Neural progenitor cell (in vitro differentiated cells): ENCODE measurements at regions not wholly inside any gene's neighbourhood (a gene's known extent, or its start where the extent isn't known, plus 50 kb on each side); places are given as distances from the start of the nearest gene placed in this dataset.
"Not testable (repeated sequence)": the region's sequence is repeated elsewhere in the genome, so short reads cannot be mapped to it uniquely, and the experiment has no call there.

ENCODE experiments used
- DNase-seq: peaks from one replicate; pipeline ENCODE4 v3.0.0-alpha.2; 2016; ENCODE audit warnings: low spot score
- H2AFZ ChIP-seq: fragments of 200-600 bp; sonication (generic); replicated peaks from 2 replicates; pipeline ENCODE4 v1.6.1; 2016; ENCODE audit warnings: antibody characterized with exemption
- H3F3A ChIP-seq: fragments of 200-600 bp; sonication (generic); 2 replicates; pipeline ENCODE4 v1.6.1; 2016; ENCODE audit warnings: antibody characterized with exemption, low read depth
- H3K27ac ChIP-seq: fragments of 200-600 bp; sonication (generic); 2 replicates; pipeline ENCODE4 v1.5.1; 2016; ENCODE audit warnings: mild to moderate bottlenecking
- H3K27me3 ChIP-seq: fragments of 200-600 bp; sonication (generic); 2 replicates; pipeline ENCODE4 v1.6.1; 2016; ENCODE audit warnings: mild to moderate bottlenecking, moderate library complexity
- H3K36me3 ChIP-seq: fragments of 200-600 bp; sonication (generic); 2 replicates; pipeline ENCODE4 v1.5.1; 2016
- H3K4me1 ChIP-seq: fragments of 200-600 bp; sonication (generic); 2 replicates; pipeline ENCODE4 v1.6.1; 2016; ENCODE audit warnings: mixed run types
- H3K4me2 ChIP-seq: fragments of 200-600 bp; sonication (generic); 2 replicates; pipeline ENCODE4 v1.6.1; 2016
- H3K4me3 ChIP-seq: fragments of 200-600 bp; sonication (generic); 2 replicates; pipeline ENCODE4 v1.5.1; 2016
- H3K79me2 ChIP-seq: fragments of 200-600 bp; sonication (generic); 2 replicates; pipeline ENCODE4 v1.6.1; 2016; ENCODE audit warnings: low read depth
- H3K9ac ChIP-seq: fragments of 200-600 bp; sonication (generic); 2 replicates; pipeline ENCODE4 v1.6.1; 2016
- H3K9me3 ChIP-seq: fragments of 200-600 bp; sonication (generic); 2 replicates; pipeline ENCODE4 v1.5.1; 2016; ENCODE audit warnings: low read depth
- H4K20me1 ChIP-seq: fragments of 200-600 bp; sonication (generic); 2 replicates; pipeline ENCODE4 v1.6.1; 2016; ENCODE audit warnings: low read depth
- H3K27ac Mint-ChIP-seq: 3 replicates; pipeline ENCODE4 v1.8.0; 2021; ENCODE audit warnings: mixed read lengths
- H3K27me3 Mint-ChIP-seq: 2 replicates; pipeline ENCODE4 v1.8.0; 2022; ENCODE audit warnings: low read depth, mild to moderate bottlenecking, inconsistent platforms, moderate library complexity, mixed read lengths; ENCODE audit not compliant: insufficient read depth
- H3K36me3 Mint-ChIP-seq: 3 replicates; pipeline ENCODE4 v1.8.0; 2021; ENCODE audit warnings: mixed read lengths
- H3K4me1 Mint-ChIP-seq: 3 replicates; pipeline ENCODE4 v1.8.0; 2021; ENCODE audit warnings: mixed read lengths
- H3K4me3 Mint-ChIP-seq: 3 replicates; pipeline ENCODE4 v1.8.0; 2021; ENCODE audit warnings: mild to moderate bottlenecking, moderate library complexity, mixed read lengths
- H3K9me3 Mint-ChIP-seq: 3 replicates; pipeline ENCODE4 v1.8.0; 2020; ENCODE audit warnings: mixed read lengths

GRCh38 chrX:90112365-90112764 is 190.7 kb downstream of the TGIF2LX start:
- H3K9me3 Mint-ChIP-seq, DNase-seq, H3K4me1 ChIP-seq, H3K36me3 Mint-ChIP-seq, H3K4me2 ChIP-seq, H3K27ac Mint-ChIP-seq, H3K4me1 Mint-ChIP-seq, H3K4me3 ChIP-seq, H3K27me3 Mint-ChIP-seq, H2AFZ ChIP-seq, H3K27me3 ChIP-seq, H3K9me3 ChIP-seq, H3K27ac ChIP-seq, H3K79me2 ChIP-seq, H4K20me1 ChIP-seq, H3F3A ChIP-seq, H3K36me3 ChIP-seq, H3K4me3 Mint-ChIP-seq, H3K9ac ChIP-seq: not testable (repeated sequence)

GRCh38 chrX:90134947-90135346 is 213.2 kb downstream of the TGIF2LX start:
- not testable (repeated sequence) for H3K27me3 ChIP-seq, H3K79me2 ChIP-seq, H3K4me2 ChIP-seq, H3K36me3 Mint-ChIP-seq, H3K4me3 ChIP-seq, H3F3A ChIP-seq, H3K4me1 Mint-ChIP-seq, H2AFZ ChIP-seq, H3K9me3 Mint-ChIP-seq, H3K27ac ChIP-seq, H3K9me3 ChIP-seq, H3K27me3 Mint-ChIP-seq, H3K9ac ChIP-seq, H3K27ac Mint-ChIP-seq, H4K20me1 ChIP-seq, H3K36me3 ChIP-seq, H3K4me3 Mint-ChIP-seq, H3K4me1 ChIP-seq, DNase-seq

- not testable (repeated sequence) for H3K27ac ChIP-seq, H3K4me1 Mint-ChIP-seq, H3F3A ChIP-seq, H3K4me3 ChIP-seq, H3K27me3 ChIP-seq, H3K27ac Mint-ChIP-seq, H3K4me2 ChIP-seq, H3K9ac ChIP-seq, H4K20me1 ChIP-seq, H3K36me3 Mint-ChIP-seq, H3K36me3 ChIP-seq, H3K9me3 ChIP-seq, H3K27me3 Mint-ChIP-seq, H3K4me3 Mint-ChIP-seq, H3K9me3 Mint-ChIP-seq, H3K79me2 ChIP-seq
- DNase-seq: peak; percentile 37
- peaks cover 10% of the 10 kb centered on the region for H3K4me1 ChIP-seq
- peak overlapping the region; percentile 81 for H2AFZ ChIP-seq
These were observed 257.3 kb downstream of the TGIF2LX start for GRCh38 chrX:90178976-90179375.

GRCh38 chrX:90189046-90189445 is 267.3 kb downstream of the TGIF2LX start:
- H3K9me3 Mint-ChIP-seq, H4K20me1 ChIP-seq, H3K9me3 ChIP-seq, H2AFZ ChIP-seq, DNase-seq, H3K4me1 Mint-ChIP-seq, H3K4me3 Mint-ChIP-seq, H3K79me2 ChIP-seq, H3K27ac ChIP-seq, H3K27ac Mint-ChIP-seq, H3K27me3 Mint-ChIP-seq, H3K36me3 ChIP-seq, H3K27me3 ChIP-seq, H3F3A ChIP-seq, H3K4me3 ChIP-seq, H3K36me3 Mint-ChIP-seq, H3K9ac ChIP-seq: not testable (repeated sequence)
- peaks cover 11% of the 10 kb centered on the region for H3K4me1 ChIP-seq
- H3K4me2 ChIP-seq: peak overlapping the region; percentile 31

- H3K27ac Mint-ChIP-seq, H3K4me1 Mint-ChIP-seq, H3K27ac ChIP-seq, H4K20me1 ChIP-seq, H3K4me3 ChIP-seq, H3F3A ChIP-seq, H3K4me3 Mint-ChIP-seq, H3K36me3 Mint-ChIP-seq, H3K9ac ChIP-seq, DNase-seq, H2AFZ ChIP-seq, H3K4me1 ChIP-seq, H3K27me3 Mint-ChIP-seq, H3K79me2 ChIP-seq, H3K27me3 ChIP-seq, H3K36me3 ChIP-seq, H3K9me3 Mint-ChIP-seq, H3K4me2 ChIP-seq, H3K9me3 ChIP-seq: not testable (repeated sequence)
These were observed 285.1 kb downstream of the TGIF2LX start for GRCh38 chrX:90206840-90207239.

GRCh38 chrX:90222620-90223019 is 300.9 kb downstream of the TGIF2LX start:
- H2AFZ ChIP-seq, H3K27me3 Mint-ChIP-seq, H3K9me3 ChIP-seq, H3K4me1 Mint-ChIP-seq, H3K9me3 Mint-ChIP-seq, H3K4me2 ChIP-seq, H3K27ac ChIP-seq, H3K27me3 ChIP-seq, DNase-seq, H3K27ac Mint-ChIP-seq, H3K4me1 ChIP-seq, H3K9ac ChIP-seq, H3K36me3 Mint-ChIP-seq, H3K4me3 ChIP-seq, H3K36me3 ChIP-seq, H3K79me2 ChIP-seq, H3F3A ChIP-seq, H3K4me3 Mint-ChIP-seq, H4K20me1 ChIP-seq: not testable (repeated sequence)

- H3K4me1 Mint-ChIP-seq: not testable (repeated sequence)
These were observed 349.9 kb downstream of the TGIF2LX start for GRCh38 chrX:90271645-90272044.

More at GRCh38 chrX:90271645-90272044, 349.9 kb downstream of the TGIF2LX start:
- not testable (repeated sequence) for H3K9ac ChIP-seq, H2AFZ ChIP-seq, H3K36me3 Mint-ChIP-seq, H4K20me1 ChIP-seq, H3K27me3 Mint-ChIP-seq, H3K36me3 ChIP-seq, H3K79me2 ChIP-seq, H3K9me3 ChIP-seq, H3K27me3 ChIP-seq, H3K27ac ChIP-seq, H3K9me3 Mint-ChIP-seq, DNase-seq, H3F3A ChIP-seq, H3K4me1 ChIP-seq, H3K4me2 ChIP-seq, H3K4me3 ChIP-seq, H3K27ac Mint-ChIP-seq, H3K4me3 Mint-ChIP-seq
